GM20000 (cell line): ENCODE measurements at regions not wholly inside any gene's neighbourhood (a gene's known extent, or its start where the extent isn't known, plus 50 kb on each side); places are given as distances from the start of the nearest gene placed in this dataset.

ENCODE experiments used
- DNase-seq: peaks from one replicate; pipeline ENCODE4 v3.0.0; 2012; ENCODE audit warnings: low spot score
- CTCF ChIP-seq: IDR thresholded peaks from 2 replicates; pipeline ENCODE4 v1.5.1; 2012; ENCODE audit warnings: mild to moderate bottlenecking, control low read depth; ENCODE audit errors: extremely low read depth, missing control alignments

GRCh38 chr18:45303026-45303425, 312.2 kb upstream of the SLC14A2 start:
- TF ChIP-seq CTCF = no peak
- no peak for DNase-seq

- no peak for TF ChIP-seq CTCF
- DNase-seq = no peak
These were observed 310.7 kb upstream of the SLC14A2 start for GRCh38 chr18:45304558-45304957.

GRCh38 chr18:45312555-45313126, 302.6 kb upstream of the SLC14A2 start:
- DNase-seq = no peak
- no peak for TF ChIP-seq CTCF

GRCh38 chr18:45316127-45316526, 299.1 kb upstream of the SLC14A2 start:
- no peak for TF ChIP-seq CTCF
- no peak for DNase-seq

- no peak for DNase-seq
- no peak for TF ChIP-seq CTCF
These were observed 297.2 kb upstream of the SLC14A2 start for GRCh38 chr18:45317948-45318640.

GRCh38 chr18:45320724-45321123, 294.6 kb upstream of the SLC14A2 start:
- DNase-seq = no peak
- no peak for TF ChIP-seq CTCF

GRCh38 chr18:45321520-45321919, 293.8 kb upstream of the SLC14A2 start:
- DNase-seq = no peak
- no peak for TF ChIP-seq CTCF
